Esophagus muscularis mucosa (tissue), 4 donors: ENCODE measurements at regions not wholly inside any gene's neighbourhood (a gene's known extent, or its start where the extent isn't known, plus 50 kb on each side); places are given as distances from the start of the nearest gene placed in this dataset.

ENCODE experiments used
- DNase-seq: peaks from one replicate; pipeline ENCODE4 v3.0.0-alpha.2; 2017; ENCODE audit errors: extremely low spot score
- H3K27ac ChIP-seq, 4 donors: fragments of 200-600 bp; sonication (generic); replicated peaks in 1 of 4; 1 replicate in 3 of 4; 2 replicates in 1 of 4; pipeline ENCODE4 v1.5.1; 2016 to 2019; ENCODE audit warnings: mild to moderate bottlenecking in 1 of 4
- H3K27me3 ChIP-seq, 4 donors: fragments of 200-600 bp; sonication (generic); one replicate each; pipeline versions ENCODE4 v1.5.1 to v1.6.0; 2016 to 2019
- H3K36me3 ChIP-seq, 4 donors: fragments of 200-600 bp; sonication (generic); one replicate each; pipeline ENCODE4 v1.5.1; 2016 to 2019
- H3K4me1 ChIP-seq, 4 donors: fragments of 200-600 bp; sonication (generic); one replicate each; pipeline ENCODE4 v1.5.1; 2016 to 2019
- H3K4me3 ChIP-seq, 4 donors: fragments of 200-600 bp; sonication (generic); 1 replicate in 2 of 4; 2 replicates in 2 of 4; pipeline ENCODE4 v1.5.1; 2016 to 2019; ENCODE audit warnings: mild to moderate bottlenecking in 4 of 4, moderate library complexity in 1 of 4
- H3K9me3 ChIP-seq, 4 donors: fragments of 200-600 bp; sonication (generic); 1 replicate in 3 of 4; 2 replicates in 1 of 4; pipeline ENCODE4 v1.5.1; 2016 to 2019
- EP300 ChIP-seq: sonication (generic); formaldehyde crosslinking; IDR thresholded peaks from one replicate; pipeline ENCODE4 v1.6.1; 2017; ENCODE audit warnings: antibody characterized with exemption
- POLR2A ChIP-seq: fragments of 450-650 bp; IDR thresholded peaks from one replicate; pipeline ENCODE4 v1.6.1; 2017; ENCODE audit warnings: antibody characterized with exemption, moderate library complexity, mild to moderate bottlenecking, low read depth
- POLR2AphosphoS5 ChIP-seq, 2 donors: sonication (generic); formaldehyde crosslinking; IDR thresholded peaks; one replicate each; pipeline ENCODE4 v1.6.1; 2017; ENCODE audit warnings: antibody characterized with exemption in 2 of 2
- WGBS: methylation state at CpG from one replicate; pipeline ENCODE4 v1.1.5; 2018; 5-methylcytosine and 5-hydroxymethylcytosine counted together
- intact Hi-C: fragments of 100-400 bp; cut with DNase I; formaldehyde crosslinking; loops from one replicate; pipeline ENCODE4 v1.15.1; 2023
- TF ChIP-seq, protein P1 (sequence below), 3 experiments: fragments of 200-600 bp in 2 of 3; fragments of 450-650 bp in 1 of 3; sonication (generic) in 2 of 3; IDR thresholded peaks; one replicate each; pipeline ENCODE4 v1.5.1; 2017 to 2019; ENCODE audit warnings: antibody characterized with exemption in 3 of 3, mild to moderate bottlenecking in 2 of 3, moderate library complexity in 1 of 3

DNA sequence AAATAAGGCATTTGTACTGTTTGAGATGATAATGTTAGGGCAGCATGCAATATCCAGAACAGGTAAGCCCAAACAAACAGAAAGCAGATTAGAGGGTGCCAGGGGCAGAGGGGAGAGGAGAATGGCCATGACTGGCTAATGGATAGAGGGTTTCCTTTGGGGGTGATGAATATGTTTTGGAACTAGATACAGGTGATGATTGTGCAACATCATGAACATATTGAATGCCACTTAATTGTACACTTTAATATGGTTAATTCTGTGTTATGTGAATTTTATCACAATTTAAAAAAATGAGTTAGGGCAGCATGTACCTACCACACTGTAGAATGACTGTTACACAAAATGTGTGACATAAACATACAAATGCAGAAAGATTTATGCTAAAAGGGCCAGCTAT, 255.5 kb upstream of the FN1 start:
- Histone ChIP-seq H3K4me3 (no peak overlapping the region), H3K36me3 (no peaks in the 10 kb centered on the region), H3K27ac (peak overlapping the region in 2 of 4 donors; percentile 5 to 72), H3K27me3 (no peaks in the 10 kb centered on the region), H3K9me3 (no peaks in the 10 kb centered on the region), H3K4me1 (peaks cover 3 to 31% (median 26%) of the 10 kb centered on the region in 4 donors)
- intact Hi-C loops: no loop called here
- TF ChIP-seq POLR2A (no peak), EP300 (no peak), POLR2AphosphoS5 (IDR thresholded peaks at IDR 0.05) (no peak)
- TF ChIP-seq, protein P1, sequence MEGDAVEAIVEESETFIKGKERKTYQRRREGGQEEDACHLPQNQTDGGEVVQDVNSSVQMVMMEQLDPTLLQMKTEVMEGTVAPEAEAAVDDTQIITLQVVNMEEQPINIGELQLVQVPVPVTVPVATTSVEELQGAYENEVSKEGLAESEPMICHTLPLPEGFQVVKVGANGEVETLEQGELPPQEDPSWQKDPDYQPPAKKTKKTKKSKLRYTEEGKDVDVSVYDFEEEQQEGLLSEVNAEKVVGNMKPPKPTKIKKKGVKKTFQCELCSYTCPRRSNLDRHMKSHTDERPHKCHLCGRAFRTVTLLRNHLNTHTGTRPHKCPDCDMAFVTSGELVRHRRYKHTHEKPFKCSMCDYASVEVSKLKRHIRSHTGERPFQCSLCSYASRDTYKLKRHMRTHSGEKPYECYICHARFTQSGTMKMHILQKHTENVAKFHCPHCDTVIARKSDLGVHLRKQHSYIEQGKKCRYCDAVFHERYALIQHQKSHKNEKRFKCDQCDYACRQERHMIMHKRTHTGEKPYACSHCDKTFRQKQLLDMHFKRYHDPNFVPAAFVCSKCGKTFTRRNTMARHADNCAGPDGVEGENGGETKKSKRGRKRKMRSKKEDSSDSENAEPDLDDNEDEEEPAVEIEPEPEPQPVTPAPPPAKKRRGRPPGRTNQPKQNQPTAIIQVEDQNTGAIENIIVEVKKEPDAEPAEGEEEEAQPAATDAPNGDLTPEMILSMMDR (IDR thresholded peaks at IDR 0.05): no peak
- no peak for DNase-seq

- no peak for DNase-seq
- H3K4me1 ChIP-seq: peaks cover 0 to 14% (median 6%) of the 10 kb centered on the region in 4 donors
- H3K9me3 ChIP-seq: no peaks in the 10 kb centered on the region
- H3K36me3 ChIP-seq: no peaks in the 10 kb centered on the region
- H3K4me3 ChIP-seq: no peak overlapping the region
- no peak overlapping the region for H3K27ac ChIP-seq
- H3K27me3 ChIP-seq: no peaks in the 10 kb centered on the region
- TF ChIP-seq, protein P1 (IDR thresholded peaks at IDR 0.05): no peak
- TF ChIP-seq POLR2AphosphoS5 (IDR thresholded peaks at IDR 0.05): no peak
- no peak for TF ChIP-seq POLR2A
- no peak for TF ChIP-seq EP300
- intact Hi-C loops: no loop called here
- 99% methylated on average over 2 of the region's 2 CpGs for WGBS
Measured at GRCh38 chr2:215687149-215688031, 251.5 kb upstream of the FN1 start.

- Histone ChIP-seq H3K27me3 (no peaks in the 10 kb centered on the region), H3K36me3 (no peaks in the 10 kb centered on the region), H3K9me3 (no peaks in the 10 kb centered on the region), H3K4me3 (no peak overlapping the region), H3K4me1 (peaks cover 0 to 8% (median 4%) of the 10 kb centered on the region in 4 donors), H3K27ac (no peak overlapping the region)
- TF ChIP-seq EP300 (no peak), POLR2AphosphoS5 (IDR thresholded peaks at IDR 0.05) (no peak), POLR2A (no peak)
- TF ChIP-seq, protein P1 (IDR thresholded peaks at IDR 0.05): no peak
- DNase-seq: no peak
- 79% methylated on average over 1 of the region's 1 CpG for WGBS
- intact Hi-C loops: no loop called here
Measured at GRCh38 chr2:215685238-215685990, 249.5 kb upstream of the FN1 start.

GRCh38 chr2:215684448-215685237, 248.8 kb upstream of the FN1 start:
- H3K36me3 ChIP-seq: no peaks in the 10 kb centered on the region
- H3K9me3 ChIP-seq: no peaks in the 10 kb centered on the region
- DNase-seq: no peak
- TF ChIP-seq POLR2AphosphoS5 (IDR thresholded peaks at IDR 0.05) (no peak), POLR2A (no peak), EP300 (no peak)
- TF ChIP-seq, protein P1 (IDR thresholded peaks at IDR 0.05): no peak
- 89% methylated on average over 4 of the region's 4 CpGs for WGBS
- H3K4me1 ChIP-seq: peaks cover 0 to 8% (median 4%) of the 10 kb centered on the region in 4 donors
- no peak overlapping the region for H3K4me3 ChIP-seq
- no peaks in the 10 kb centered on the region for H3K27me3 ChIP-seq
- intact Hi-C loops: no loop called here
- no peak overlapping the region for H3K27ac ChIP-seq
